AG09309 (cell line): ENCODE measurements at regions not wholly inside any gene's neighbourhood (a gene's known extent, or its start where the extent isn't known, plus 50 kb on each side); places are given as distances from the start of the nearest gene placed in this dataset.

ENCODE experiments used
- DNase-seq: peaks from one replicate; pipeline ENCODE4 v3.0.0-alpha.2; 2010; ENCODE audit warnings: low read depth
- H3K4me3 ChIP-seq: 2 replicates; pipeline ENCODE4 v1.5.1; 2011; ENCODE audit warnings: mild to moderate bottlenecking, low read depth, low read length, moderate library complexity; ENCODE audit not compliant: control insufficient read depth
- CTCF ChIP-seq: IDR thresholded peaks from 2 replicates; pipeline ENCODE4 v1.5.1; 2011; ENCODE audit warnings: mild to moderate bottlenecking, low read depth, low read length, inconsistent platforms; ENCODE audit not compliant: insufficient read depth, control insufficient read depth; ENCODE audit errors: missing control alignments

- TF ChIP-seq CTCF = no peak
- no peak overlapping the region for H3K4me3 ChIP-seq
- DNase-seq = peak; percentile 46
Observed at GRCh38 chr4:53654300-53654758, 63.0 kb upstream of the LNX1 start.

DNA sequence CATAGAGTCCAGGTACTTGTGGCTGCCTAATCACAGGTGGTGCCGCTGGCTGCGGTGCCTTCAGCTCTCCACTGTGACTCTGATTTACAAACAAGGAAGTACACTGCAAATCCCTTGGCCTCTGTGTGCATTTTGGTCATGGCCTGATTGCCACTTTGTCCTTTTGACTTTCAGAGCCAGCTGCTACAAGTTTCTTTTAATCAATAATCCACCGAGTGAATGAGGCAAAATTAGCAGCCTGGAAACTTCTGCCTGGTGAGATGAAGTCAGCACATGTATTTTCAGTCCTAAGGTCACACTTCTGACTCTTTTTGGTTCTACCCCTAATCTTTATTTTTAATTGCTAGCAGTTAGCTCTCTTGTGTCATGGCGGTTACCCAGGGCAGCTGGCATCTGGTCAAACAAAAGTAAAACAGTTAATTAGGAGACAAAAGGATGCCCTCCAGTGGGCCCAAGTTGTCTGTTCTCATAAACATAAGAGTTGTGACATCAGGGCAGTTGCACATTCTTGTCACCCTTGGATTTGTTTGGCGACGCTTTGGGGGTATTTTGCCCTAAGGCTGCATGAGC lies 62.3 kb upstream of the LNX1 start:
- DNase-seq = no peak
- H3K4me3 ChIP-seq = no peak overlapping the region
- no peak for TF ChIP-seq CTCF

DNA sequence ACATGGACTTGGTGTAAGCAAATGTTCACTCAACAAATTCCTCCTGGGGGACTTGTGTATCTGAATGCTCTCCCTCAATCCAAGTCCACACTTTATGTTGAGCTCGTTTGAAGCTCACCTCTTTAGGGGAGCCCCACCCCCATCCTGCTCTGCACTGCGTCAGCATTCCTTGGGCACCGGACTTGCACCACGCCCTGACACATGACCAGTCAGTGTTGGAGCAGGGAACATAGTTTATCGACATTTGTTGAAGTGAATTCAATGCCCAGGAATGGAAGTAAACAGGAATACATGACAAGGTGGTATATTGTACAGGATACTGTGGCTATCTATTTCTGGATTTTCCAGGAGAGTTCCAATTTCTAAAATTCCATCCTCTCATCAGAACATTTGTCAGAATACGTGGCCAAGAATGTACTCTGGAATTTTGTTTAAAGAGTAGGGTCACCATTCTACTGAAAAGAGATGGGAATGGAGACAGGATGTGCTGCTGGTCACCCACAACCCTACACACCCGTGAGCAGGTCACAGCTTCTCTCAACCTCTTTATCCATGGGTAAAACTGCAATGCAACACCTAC lies 60.0 kb upstream of the LNX1 start:
- no peak overlapping the region for H3K4me3 ChIP-seq
- TF ChIP-seq CTCF = no peak
- no peak for DNase-seq

GRCh38 chr4:53649357-53649756 lies 58.1 kb upstream of the LNX1 start:
- TF ChIP-seq CTCF = no peak
- DNase-seq = no peak
- H3K4me3 ChIP-seq = no peak overlapping the region

DNA sequence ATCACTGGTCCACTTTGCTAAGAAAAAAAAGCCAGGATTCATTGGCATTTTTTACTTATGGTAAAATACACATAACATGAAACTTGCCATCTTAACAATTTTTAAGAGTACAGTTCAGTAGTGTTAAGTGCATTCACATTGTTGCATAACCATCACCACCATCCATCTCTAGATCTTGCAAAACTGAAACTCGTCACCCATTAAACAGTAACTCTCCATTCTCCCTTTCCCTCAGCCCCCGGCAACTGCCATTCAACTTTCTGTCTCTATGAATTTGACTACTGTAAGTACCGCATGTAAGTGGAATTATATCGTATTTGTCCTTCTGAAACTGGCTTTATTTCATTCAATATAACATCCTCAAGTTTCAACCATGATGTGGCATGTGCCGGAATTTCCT lies 56.3 kb upstream of the LNX1 start:
- no peak overlapping the region for H3K4me3 ChIP-seq
- no peak for DNase-seq
- TF ChIP-seq CTCF = no peak

- DNase-seq = no peak
- H3K4me3 ChIP-seq = no peak overlapping the region
- TF ChIP-seq CTCF = no peak
Observed at GRCh38 chr4:53646795-53647194, 55.5 kb upstream of the LNX1 start.
